ENCODE measurements at regions not wholly inside any gene's neighbourhood (a gene's known extent, or its start where the extent isn't known, plus 50 kb on each side); places are given as distances from the start of the nearest gene placed in this dataset.
"Not testable (repeated sequence)": the region's sequence is repeated elsewhere in the genome, so short reads cannot be mapped to it uniquely, and the experiment has no call there.

DNA sequence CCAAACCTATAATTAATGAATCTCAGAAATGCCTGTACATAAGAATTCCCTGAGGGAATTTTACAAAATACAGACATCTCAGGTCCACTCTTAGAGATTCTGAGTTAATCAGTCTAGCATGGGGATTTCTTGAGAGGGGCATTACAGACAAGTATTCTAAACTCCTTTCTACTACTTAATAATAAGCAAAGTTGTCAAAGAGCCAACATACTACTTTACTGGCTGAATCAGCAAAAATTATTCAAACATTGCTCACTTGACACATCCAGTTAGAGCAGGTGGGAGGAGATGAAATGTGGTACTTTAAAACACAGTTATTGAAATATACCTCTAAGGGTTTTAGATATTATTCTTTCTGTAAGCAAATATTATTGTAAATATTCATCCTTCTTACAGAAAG lies 1164.7 kb downstream of the CDY2B start:
- no peak for DNase-seq

DNA sequence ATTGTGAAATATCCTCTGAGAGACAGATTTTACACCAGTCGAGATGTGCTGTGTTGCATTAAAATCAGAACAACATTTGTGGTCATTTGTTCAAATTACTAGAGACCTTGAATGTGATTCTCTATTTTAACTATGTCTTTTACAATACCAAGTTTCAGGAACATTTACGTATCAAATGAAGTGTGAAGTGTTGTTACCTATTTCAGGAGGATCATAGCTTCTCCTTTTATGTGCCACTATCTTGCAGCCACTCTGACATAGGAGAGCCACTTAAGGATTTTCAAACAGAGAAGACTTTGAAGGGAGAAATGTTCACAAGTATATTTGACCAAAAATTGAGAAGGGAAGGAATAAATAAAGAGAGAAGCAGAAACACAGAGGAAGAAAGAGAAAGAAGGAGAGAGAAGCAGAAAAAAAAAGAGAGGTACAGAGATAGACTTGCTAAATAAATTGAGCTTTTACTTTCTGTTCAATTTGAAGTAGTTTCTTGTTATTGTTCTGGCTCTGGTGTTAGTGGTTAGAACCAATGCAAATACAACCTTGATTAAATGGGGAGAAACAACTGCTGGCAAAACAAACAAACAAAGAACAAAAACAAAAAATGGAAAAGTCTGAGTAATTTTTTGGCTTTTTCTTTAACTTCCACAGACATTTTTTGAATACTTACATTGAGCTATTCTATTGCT lies 1206.8 kb downstream of the CDY2B start:
- DNase-seq = no peak

GRCh38 chrY:16668402-16668801 lies 1211.6 kb downstream of the CDY2B start:
- no peak for DNase-seq

GRCh38 chrY:16662741-16663140 lies 1217.3 kb downstream of the CDY2B start:
- no peak for DNase-seq

DNA sequence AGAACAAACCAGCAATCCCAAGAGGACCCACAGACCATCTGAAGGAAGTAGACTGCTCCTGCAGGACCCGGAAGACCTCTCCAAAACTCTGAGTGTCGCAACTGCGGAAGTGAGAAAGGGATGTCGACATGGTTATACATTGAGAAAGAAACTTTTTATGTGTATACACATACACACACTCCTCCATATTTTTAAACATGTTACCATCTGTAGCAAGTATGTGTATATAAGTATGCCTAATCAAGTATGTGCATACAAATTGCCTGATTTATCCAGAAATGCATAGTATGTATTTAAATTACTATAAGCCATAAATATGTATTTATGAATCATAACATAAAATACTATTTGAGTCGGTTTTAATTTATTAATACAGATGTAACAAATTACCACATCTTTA lies 1220.7 kb downstream of the CDY2B start:
- DNase-seq = no peak

- DNase-seq = no peak
These were observed 1226.0 kb downstream of the CDY2B start for GRCh38 chrY:16653971-16654370.

DNA sequence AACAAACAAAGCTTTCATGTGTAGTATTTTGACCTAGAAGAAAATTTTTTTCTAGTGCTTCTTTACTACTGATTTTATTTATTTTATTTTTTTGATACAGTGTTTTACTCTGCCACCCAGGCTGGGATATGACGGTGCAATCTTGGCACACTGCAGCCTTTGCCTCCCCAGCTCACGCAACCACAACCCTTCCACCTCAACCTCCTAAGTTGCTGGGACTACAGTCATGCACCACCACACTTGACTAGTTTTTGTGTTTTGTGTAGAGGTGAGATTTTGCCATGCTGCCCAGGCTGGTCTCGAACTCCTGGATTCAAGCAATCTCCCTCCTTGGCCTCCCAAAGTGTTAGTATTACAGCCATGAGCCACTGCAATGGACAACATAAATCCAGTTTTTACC lies 1234.0 kb downstream of the CDY2B start:
- DNase-seq = no peak

GRCh38 chrY:16645449-16645848 lies 1234.6 kb downstream of the CDY2B start:
- no peak for DNase-seq

GRCh38 chrY:16644270-16644800 lies 1235.7 kb downstream of the CDY2B start:
- no peak for DNase-seq

DNA sequence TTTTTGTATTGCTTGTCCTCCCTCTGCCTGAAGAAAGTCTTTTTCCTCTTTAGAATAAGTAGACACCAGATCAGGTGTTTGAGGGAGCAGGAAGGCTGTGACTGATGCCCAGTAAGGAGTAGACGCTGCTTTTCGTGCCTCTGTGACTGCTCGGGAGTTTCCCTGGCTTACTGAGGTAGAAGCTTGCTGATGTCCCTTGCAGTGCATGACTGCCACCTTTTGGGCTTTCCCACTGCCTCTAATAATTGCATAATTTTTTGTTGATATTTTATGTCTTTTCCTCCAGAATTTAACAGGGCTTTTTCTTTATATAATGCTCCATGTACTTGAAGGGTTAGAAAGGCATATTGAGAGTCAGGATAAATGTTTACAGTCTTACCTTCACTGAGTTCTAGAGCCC lies 1240.2 kb downstream of the CDY2B start:
- no peak for DNase-seq

GRCh38 chrY:16638743-16639142 lies 1241.3 kb downstream of the CDY2B start:
- not testable (repeated sequence) for DNase-seq

DNA sequence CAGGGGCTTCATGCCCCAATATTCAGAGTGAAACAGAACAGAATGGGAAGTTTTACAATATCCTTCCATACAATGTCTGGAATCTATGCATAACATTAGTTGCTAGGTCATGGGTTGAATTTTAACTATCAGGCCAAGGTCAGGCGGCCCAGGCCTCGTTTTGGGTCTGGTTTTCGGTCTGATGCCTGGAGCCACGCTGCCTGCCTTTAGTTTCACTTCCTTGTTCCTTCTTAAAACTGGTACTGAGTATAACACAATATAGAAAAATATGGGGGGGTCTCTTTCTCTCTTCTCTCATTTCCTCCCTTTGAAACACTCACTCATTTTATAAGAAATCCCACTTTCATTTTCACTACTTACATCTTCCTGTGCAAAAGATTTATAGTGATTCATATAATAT lies 1243.8 kb downstream of the CDY2B start:
- no peak for DNase-seq

- no peak for DNase-seq
These were observed 1250.9 kb downstream of the CDY2B start for GRCh38 chrY:16629146-16629545.

GRCh38 chrY:16627122-16627521 lies 1252.9 kb downstream of the CDY2B start:
- DNase-seq = no peak

- no peak for DNase-seq
These were observed 1263.6 kb downstream of the CDY2B start for GRCh38 chrY:16616201-16616975.

DNA sequence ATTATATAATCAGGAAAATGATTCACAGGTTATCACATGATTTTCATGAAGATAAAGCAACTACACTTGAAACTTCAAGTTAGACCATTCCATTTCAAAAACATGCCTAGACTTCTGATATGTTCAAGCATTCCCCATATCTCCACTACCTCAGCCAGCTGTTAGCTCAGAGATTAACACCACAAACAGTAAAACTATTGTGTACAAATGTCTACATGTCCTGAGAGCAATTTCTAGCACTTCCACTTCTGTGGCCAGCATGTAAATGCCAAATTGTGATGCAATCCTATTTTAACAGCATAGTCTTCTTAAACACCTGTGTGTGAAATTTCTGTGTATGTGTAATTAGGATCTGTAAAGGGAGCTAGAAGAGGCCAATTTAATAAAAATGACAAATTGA lies 1271.3 kb downstream of the CDY2B start:
- no peak for DNase-seq

DNA sequence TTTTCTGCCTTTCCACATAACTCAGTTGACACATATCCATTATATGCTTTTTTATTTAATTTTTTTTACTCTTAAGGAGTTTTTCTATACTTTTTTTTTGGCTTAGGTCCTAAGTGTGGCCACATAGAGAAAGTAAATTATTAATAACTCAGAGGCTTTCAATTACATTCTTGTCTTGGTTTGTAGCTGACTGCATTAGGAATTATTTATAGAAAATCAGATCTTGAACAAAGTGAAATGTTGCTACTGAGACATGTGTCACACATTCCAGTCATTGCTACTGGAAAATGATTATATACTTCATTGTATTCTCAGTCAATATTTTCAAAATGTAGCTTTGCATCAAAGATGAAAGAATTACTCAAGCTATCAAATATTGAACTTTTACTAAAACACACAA lies 1277.9 kb downstream of the CDY2B start:
- no peak for DNase-seq

GRCh38 chrY:16601626-16602025 lies 1278.4 kb downstream of the CDY2B start:
- DNase-seq = no peak

GRCh38 chrY:16572061-16572460 lies 1308.0 kb downstream of the CDY2B start:
- DNase-seq = no peak

GRCh38 chrY:16562491-16562890 lies 1317.5 kb downstream of the CDY2B start:
- DNase-seq = no peak

DNA sequence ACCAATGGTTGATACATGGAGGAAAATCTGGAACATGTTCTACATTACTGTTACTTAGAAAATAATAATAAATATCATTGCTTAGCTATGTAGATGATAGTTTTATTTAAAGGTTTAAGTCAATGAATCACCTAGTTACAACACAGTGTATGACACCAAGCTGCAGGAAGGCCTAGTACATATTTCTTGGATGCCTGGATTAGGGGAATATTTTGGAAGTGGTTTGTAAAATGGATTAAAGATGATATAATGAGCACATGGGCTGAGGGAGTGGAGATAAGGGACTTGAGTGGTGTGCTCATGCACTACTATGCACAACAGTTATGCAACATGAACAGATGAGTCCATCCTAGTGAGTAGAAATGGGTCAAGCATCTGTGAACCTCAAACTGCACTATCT lies 1358.0 kb downstream of the CDY2B start:
- no peak for DNase-seq

- DNase-seq = no peak
These were observed 1377.2 kb downstream of the CDY2B start for GRCh38 chrY:16502733-16503214.

- DNase-seq = no peak
These were observed 1389.3 kb downstream of the CDY2B start for GRCh38 chrY:16490706-16491105.

DNA sequence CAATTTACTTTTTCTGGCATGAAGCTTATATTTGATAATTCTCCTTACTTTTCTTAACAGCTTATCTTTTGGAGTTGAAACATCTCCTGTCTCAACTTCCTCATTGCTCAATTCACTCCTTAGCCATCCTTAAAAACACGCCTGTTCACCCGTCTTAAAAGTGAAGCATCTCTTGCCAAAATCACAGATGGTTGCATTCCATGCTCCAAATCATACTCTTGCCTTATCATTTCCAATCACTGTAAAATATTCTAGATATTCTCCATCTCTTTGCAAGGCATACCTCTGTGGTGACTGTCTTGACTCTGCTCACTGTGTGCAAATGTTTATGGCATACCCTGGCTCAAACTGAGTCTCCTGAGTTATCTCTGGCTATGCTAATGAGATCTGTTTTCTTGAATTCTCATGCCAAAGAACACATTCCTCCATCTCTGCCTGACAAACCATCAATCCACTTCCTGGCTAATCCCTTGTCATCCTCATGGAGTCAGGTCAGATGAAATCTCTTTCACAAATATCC lies 1393.3 kb downstream of the CDY2B start:
- DNase-seq = no peak

Measured in NCI-H2171 treated with DMSO at 0.1 percent for 48 hours (cell line).